Hepatocyte (in vitro differentiated cells): ENCODE measurements at regions not wholly inside any gene's neighbourhood (a gene's known extent, or its start where the extent isn't known, plus 50 kb on each side); places are given as distances from the start of the nearest gene placed in this dataset.

ENCODE experiments used
- CTCF ChIP-seq: fragments of 200-600 bp; sonication (generic); IDR thresholded peaks from 2 replicates; pipeline ENCODE4 v1.5.1; 2016; ENCODE audit warnings: antibody characterized with exemption, mild to moderate bottlenecking; ENCODE audit not compliant: poor library complexity
- EZH2 ChIP-seq: fragments of 200-600 bp; sonication (generic); IDR thresholded peaks from 2 replicates; pipeline ENCODE4 v1.6.1; 2016; ENCODE audit warnings: antibody characterized with exemption, mild to moderate bottlenecking, borderline replicate concordance

DNA sequence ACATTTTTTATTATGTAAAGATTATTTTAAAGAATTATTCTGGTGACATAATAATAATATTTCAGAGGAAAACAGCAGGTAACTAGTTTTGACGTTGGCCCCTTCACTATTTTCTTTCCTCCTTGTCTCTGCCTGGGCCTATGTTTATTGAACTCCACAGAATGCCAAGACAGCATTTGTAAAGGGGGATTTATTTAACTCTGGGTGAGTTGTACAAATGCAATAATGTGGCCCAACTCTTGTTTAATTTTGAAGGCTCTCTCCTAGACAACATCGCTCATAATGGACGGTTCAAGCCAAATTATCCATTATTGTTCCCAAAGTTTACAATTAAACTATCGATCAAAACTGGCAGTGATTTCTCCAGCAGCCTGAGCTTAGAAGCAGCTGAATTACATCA lies 374.3 kb upstream of the SLC35B3 start:
- TF ChIP-seq CTCF, result no peak
- no peak for TF ChIP-seq EZH2
